ENCODE measurements at regions not wholly inside any gene's neighbourhood (a gene's known extent, or its start where the extent isn't known, plus 50 kb on each side); places are given as distances from the start of the nearest gene placed in this dataset.
"Not testable (repeated sequence)": the region's sequence is repeated elsewhere in the genome, so short reads cannot be mapped to it uniquely, and the experiment has no call there.

DNA sequence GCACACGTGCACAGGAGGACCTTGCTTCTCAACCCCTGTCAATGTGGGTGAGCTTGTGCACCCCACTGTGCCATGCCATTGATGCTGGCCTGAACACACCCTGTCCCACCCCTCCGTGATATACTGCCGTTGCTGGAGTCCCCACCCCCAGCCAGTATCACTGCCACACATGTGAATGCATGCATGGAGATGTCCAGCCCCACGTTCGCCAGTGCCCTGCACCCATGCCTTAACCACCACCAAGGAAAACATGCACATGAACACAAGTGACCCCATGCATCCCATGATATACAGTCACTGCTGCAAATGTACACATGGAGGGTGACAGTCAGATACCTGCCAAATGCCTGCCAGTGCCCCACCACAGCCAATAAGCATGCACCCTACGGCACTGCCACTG, 692.5 kb upstream of the ZWINT start:
- H3K27ac ChIP-seq: no peak overlapping the region
- no peaks in the 10 kb centered on the region for H3K4me1 ChIP-seq
- H3K4me3 ChIP-seq: no peak overlapping the region
- H3K27me3 ChIP-seq: no peaks in the 10 kb centered on the region
- no peak for DNase-seq
- H3K36me3 ChIP-seq: no peaks in the 10 kb centered on the region
- H3K9me3 ChIP-seq (replicated peaks): no peaks in the 10 kb centered on the region

DNA sequence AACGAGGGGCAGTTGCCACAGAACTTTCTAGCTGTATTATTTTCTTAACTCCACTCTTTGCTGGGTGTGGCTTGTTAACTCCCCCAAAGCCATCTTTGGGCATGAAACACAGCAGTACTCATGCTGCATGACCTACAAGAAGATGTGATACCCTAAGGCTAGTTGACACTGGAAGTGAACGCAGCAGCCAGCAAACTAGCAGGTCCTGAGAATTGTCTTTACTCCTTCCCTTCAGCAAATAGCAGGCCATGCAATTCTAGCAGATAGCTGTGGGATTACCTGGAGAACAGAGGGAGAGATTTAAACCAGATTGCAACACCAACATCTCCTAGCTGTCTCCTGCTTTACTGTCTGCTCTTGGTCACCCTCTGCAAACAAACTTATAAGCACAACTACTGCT, 688.0 kb upstream of the ZWINT start:
- no peak for DNase-seq
- H3K36me3 ChIP-seq: no peaks in the 10 kb centered on the region
- H3K27me3 ChIP-seq: no peaks in the 10 kb centered on the region
- H3K9me3 ChIP-seq (replicated peaks): no peaks in the 10 kb centered on the region
- no peak overlapping the region for H3K27ac ChIP-seq
- no peaks in the 10 kb centered on the region for H3K4me1 ChIP-seq
- no peak overlapping the region for H3K4me3 ChIP-seq

DNA sequence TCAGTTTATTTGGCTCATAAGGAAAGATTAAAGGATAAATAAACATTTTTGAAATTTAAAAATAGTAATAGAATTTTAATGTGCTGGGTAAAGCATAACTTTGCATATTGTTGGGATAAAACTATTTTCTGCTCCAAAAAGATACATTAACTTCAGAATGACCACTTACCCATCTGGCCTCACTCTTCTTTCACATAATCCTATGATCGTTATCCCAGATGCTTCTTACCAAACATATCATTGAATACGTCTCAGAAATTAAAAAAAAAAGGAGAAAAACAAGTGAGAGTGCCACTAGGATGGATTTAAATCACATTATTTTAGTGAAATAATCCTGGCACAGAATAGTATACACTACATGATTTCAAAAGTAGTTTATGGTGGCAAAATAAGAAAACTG, 677.5 kb upstream of the ZWINT start:
- Histone ChIP-seq H3K4me3 (no peak overlapping the region), H3K36me3 (no peaks in the 10 kb centered on the region), H3K27ac (no peak overlapping the region), H3K9me3 (replicated peaks) (no peaks in the 10 kb centered on the region), H3K27me3 (no peaks in the 10 kb centered on the region), H3K4me1 (no peaks in the 10 kb centered on the region)
- DNase-seq: no peak

DNA sequence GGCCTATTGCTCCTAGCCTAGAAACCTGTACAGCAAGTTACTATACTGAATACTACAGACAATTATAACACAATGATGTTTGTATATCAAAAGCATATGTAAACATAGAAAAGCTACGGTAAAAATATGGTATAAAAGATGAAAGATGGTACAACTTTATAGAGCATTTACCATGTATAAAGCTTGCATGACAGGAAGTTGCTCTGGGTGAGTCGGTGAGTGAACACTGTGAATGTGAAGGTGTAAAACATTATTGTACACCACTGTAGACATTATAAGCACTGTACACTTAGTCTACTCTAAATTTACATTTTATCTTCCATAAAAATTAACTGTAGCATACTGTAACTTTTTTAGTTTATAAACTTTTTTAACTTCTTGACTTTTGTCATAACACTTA, 674.3 kb upstream of the ZWINT start:
- Histone ChIP-seq H3K36me3 (no peaks in the 10 kb centered on the region), H3K27ac (no peak overlapping the region), H3K9me3 (replicated peaks) (no peaks in the 10 kb centered on the region), H3K4me1 (no peaks in the 10 kb centered on the region), H3K27me3 (no peaks in the 10 kb centered on the region), H3K4me3 (no peak overlapping the region)
- DNase-seq: no peak

DNA sequence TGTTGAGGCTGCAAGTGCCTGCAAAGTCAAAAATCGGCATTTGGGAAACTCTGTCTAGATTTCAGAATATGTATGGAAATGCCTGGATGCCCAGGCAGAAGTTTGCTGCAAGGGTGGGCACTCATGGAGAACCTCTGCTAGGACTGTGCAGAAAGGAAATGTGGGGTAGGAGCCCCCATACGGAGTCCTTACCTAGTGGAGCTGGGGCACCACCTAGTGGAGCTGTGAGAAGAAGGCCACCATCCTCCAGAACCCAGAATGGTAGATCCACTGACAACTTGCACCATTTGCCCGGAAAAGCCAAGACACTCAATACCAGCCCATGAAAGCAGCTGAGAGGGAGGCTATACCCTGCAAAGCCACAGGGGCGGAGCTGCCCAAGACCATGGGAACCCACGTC, 671.2 kb upstream of the ZWINT start:
- H3K4me1 ChIP-seq; H3K27me3 ChIP-seq; H3K36me3 ChIP-seq; H3K27ac ChIP-seq; H3K9me3 ChIP-seq (replicated peaks); H3K4me3 ChIP-seq: not testable (repeated sequence)
- peak in 1 of 2 experiments; percentile 2 for DNase-seq

DNA sequence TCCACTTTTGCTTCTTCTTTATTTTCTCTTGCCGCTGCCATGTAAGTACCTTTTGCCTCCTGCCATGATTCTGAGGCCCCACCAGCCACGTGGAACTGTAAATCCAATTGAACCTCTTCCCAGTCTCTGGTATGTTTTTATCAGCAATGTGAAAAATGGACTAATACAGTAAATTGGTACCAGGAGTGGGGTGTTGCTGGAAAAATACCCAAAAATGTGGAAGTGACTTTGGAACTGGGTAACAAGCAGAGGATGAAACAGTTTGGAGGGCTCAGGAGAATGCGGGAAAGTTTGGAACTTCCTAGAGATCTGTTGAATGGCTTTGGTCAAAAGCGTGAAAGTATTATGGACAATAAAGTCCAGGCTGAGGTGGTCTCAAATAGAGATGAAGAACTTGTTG, 670.3 kb upstream of the ZWINT start:
- no peak overlapping the region for H3K4me3 ChIP-seq
- no peak for DNase-seq
- no peaks in the 10 kb centered on the region for H3K27me3 ChIP-seq
- no peak overlapping the region for H3K27ac ChIP-seq
- no peaks in the 10 kb centered on the region for H3K9me3 ChIP-seq (replicated peaks)
- H3K4me1 ChIP-seq: no peaks in the 10 kb centered on the region
- H3K36me3 ChIP-seq: no peaks in the 10 kb centered on the region

DNA sequence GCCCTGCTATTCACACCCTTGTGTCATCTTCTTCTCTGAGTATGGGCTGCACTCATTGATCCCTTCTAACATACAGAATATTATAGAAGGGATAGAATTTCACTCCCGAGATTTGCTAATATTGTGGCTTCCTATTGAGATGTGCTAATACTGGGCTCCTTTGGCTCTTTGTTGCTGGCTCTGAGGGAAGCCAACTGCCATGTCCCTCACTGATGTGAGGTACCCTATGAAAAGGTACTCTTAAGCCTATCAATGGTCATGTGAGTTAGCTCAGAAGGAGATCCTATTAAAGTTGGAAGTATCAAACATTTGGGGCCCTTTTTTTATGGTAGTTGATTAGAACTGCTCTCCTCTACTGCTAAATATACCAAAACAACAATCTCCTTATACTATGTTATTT, 665.2 kb upstream of the ZWINT start:
- no peaks in the 10 kb centered on the region for H3K9me3 ChIP-seq (replicated peaks)
- no peak overlapping the region for H3K4me3 ChIP-seq
- no peaks in the 10 kb centered on the region for H3K36me3 ChIP-seq
- DNase-seq: no peak
- no peaks in the 10 kb centered on the region for H3K4me1 ChIP-seq
- H3K27me3 ChIP-seq: no peaks in the 10 kb centered on the region
- no peak overlapping the region for H3K27ac ChIP-seq

DNA sequence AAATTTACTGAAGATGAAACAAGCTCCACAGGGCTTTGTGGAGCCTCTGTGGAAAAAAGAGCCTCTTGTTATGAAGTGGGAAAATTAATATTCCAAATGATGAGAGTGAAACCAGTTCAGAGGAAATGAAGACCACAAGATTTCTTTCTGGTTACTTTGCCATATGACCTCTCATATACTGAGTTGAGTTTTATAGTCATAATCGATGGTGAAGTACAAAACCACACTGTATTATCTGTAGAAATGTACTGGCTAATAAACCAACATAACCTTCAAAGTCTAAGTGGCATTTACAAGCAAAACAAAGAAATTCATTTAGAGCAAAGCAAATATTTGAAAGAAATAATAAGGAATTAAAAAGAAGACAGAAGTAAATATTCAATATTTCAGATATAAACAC, 662.6 kb upstream of the ZWINT start:
- no peaks in the 10 kb centered on the region for H3K36me3 ChIP-seq
- no peak overlapping the region for H3K27ac ChIP-seq
- H3K27me3 ChIP-seq: no peaks in the 10 kb centered on the region
- no peak for DNase-seq
- H3K4me1 ChIP-seq: no peaks in the 10 kb centered on the region
- H3K9me3 ChIP-seq (replicated peaks): no peaks in the 10 kb centered on the region
- H3K4me3 ChIP-seq: no peak overlapping the region

DNA sequence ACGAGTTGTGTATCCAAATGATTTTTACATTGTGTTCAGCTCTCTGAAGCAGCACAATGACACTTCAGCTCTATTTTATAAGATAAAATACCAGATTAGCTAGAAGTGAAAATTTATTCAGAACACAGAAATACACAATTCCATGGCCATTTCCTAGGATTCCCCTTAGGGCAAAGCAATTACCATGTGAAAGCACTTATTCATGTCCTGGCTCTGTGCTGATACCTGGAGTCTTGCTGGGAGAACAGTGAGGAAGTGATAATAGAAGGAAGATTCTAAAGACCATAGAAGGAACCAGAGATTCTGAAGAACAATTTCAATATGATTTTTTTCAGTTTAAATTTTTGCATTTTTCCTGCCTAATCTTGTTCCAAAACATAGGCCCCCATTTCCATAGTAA, 657.4 kb upstream of the ZWINT start:
- DNase-seq: no peak
- H3K27me3 ChIP-seq: no peaks in the 10 kb centered on the region
- no peaks in the 10 kb centered on the region for H3K36me3 ChIP-seq
- no peaks in the 10 kb centered on the region for H3K9me3 ChIP-seq (replicated peaks)
- H3K4me1 ChIP-seq: no peaks in the 10 kb centered on the region
- H3K4me3 ChIP-seq: no peak overlapping the region
- H3K27ac ChIP-seq: no peak overlapping the region

DNA sequence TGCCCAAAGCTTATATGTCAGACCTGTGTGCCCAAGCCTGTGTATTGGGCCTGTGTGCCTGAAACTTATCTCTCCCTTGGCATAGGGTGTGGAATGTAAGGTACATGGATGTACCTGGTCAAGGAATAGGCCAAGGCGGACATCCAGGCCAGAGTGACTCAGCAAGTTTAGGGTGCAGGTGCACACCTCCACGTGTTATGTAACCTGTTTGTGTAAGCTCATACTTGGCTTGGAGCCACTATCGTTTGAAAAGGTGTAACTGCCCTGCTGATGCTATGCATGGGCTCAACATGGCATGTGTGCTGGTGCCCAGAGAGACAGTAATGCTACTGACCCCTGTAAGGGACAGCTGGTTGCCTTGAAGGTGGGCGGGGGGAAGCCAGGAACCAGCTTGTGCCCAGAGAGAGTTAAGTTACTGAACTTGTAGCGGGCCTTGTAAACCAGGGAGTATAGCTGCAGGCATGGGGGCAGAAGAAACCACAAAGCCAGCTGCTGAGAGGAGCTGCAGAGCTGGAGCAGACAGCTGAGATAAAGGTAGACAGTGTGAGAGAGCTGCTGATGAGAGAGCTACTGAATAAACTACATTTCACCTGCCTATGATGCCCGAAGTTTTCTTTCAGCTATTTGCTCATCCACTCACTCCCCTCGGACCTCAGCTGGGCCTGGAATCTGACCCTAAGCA, 656.4 kb upstream of the ZWINT start:
- Histone ChIP-seq H3K4me1 (no peaks in the 10 kb centered on the region), H3K27ac (no peak overlapping the region), H3K9me3 (replicated peaks) (no peaks in the 10 kb centered on the region), H3K36me3 (no peaks in the 10 kb centered on the region), H3K4me3 (no peak overlapping the region), H3K27me3 (no peaks in the 10 kb centered on the region)
- peak in 1 of 2 experiments; percentile 11 for DNase-seq

DNA sequence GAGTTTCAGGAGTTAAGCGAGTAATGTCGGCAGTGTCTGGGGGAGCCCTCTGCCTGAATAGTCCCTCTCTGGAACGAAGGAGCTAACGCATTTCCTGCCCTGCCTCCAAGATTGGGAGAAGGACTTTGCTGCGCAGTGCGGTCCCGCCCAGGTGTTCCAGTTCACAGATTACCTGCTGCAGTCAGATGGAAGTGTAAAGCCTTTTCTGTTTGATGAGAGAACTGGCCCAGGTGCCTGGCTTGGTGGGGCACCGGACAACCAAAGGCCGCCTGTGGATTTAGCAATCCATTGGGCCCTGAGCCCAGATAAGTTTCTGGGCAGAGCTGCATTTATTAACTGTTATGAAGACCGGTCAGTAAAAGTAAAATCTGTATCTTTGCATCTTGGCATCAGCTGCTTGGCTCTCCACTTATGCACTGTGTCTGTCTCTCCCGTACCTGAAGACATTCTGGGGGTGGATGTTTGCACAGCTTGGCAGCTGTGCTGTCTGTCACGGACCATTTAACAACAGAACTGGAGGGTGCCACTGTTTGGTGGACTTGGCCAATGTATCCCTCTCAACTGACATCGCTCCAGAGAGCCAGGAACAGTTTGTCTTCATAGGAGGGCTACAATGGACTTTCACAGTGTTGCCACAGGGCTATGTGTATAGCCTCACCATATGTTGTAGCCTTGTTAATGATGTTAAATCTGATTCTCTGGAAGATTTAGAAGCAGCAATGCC, 654.7 kb upstream of the ZWINT start:
- Histone ChIP-seq H3K9me3 (replicated peaks) (no peaks in the 10 kb centered on the region), H3K27ac (no peak overlapping the region)
- no peak for DNase-seq

DNA sequence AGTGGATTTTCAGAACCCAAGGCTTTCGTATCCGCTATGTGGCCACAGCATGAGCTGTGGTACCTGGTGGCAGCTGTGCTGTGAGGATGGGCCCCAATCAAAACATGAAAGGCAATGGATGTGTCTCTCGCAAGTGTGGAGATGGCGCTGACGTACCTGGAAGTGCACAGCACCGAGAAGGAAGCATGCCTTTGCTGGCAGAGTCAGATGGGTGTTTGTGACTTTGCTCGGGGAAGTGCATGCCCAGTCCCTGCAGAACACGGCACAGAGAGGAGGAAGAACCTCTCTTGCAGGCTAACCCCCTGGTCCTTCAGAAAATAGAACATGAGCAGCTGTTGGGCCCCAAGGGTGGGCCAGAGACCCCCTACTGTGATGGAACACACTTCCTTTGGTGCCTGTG, 654.1 kb upstream of the ZWINT start:
- H3K27ac ChIP-seq: no peak overlapping the region
- no peaks in the 10 kb centered on the region for H3K9me3 ChIP-seq (replicated peaks)
- H3K4me3 ChIP-seq: no peak overlapping the region
- H3K4me1 ChIP-seq: no peaks in the 10 kb centered on the region
- no peak for DNase-seq
- H3K36me3 ChIP-seq: no peaks in the 10 kb centered on the region
- H3K27me3 ChIP-seq: no peaks in the 10 kb centered on the region

More for the DNA sequence above, 654.7 kb upstream of the ZWINT start:
- no peaks in the 10 kb centered on the region for H3K27me3 ChIP-seq
- H3K4me3 ChIP-seq: no peak overlapping the region
- no peaks in the 10 kb centered on the region for H3K36me3 ChIP-seq
- no peaks in the 10 kb centered on the region for H3K4me1 ChIP-seq

DNA sequence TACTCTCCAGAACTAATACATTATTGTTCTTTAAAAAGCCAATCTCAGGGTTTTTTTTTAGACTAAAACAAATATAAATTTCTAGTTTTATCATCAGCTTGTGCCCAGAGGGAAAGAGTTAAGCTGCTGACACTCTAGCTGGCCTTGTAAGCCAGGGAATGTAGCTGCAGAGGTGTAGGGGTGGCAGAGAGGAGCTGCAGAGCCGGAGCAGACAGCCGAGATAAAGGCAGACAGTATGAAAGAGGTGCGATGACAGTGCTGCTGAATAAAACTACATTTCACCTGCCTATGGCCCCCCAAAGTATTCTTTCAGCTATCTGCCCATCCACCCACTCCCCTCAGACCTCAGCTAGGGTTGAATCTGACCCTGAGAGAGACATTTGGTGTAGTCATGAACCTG, 653.7 kb upstream of the ZWINT start:
- no peak overlapping the region for H3K27ac ChIP-seq
- no peaks in the 10 kb centered on the region for H3K27me3 ChIP-seq
- no peaks in the 10 kb centered on the region for H3K4me1 ChIP-seq
- no peak overlapping the region for H3K4me3 ChIP-seq
- no peaks in the 10 kb centered on the region for H3K9me3 ChIP-seq (replicated peaks)
- H3K36me3 ChIP-seq: no peaks in the 10 kb centered on the region
- DNase-seq: no peak

DNA sequence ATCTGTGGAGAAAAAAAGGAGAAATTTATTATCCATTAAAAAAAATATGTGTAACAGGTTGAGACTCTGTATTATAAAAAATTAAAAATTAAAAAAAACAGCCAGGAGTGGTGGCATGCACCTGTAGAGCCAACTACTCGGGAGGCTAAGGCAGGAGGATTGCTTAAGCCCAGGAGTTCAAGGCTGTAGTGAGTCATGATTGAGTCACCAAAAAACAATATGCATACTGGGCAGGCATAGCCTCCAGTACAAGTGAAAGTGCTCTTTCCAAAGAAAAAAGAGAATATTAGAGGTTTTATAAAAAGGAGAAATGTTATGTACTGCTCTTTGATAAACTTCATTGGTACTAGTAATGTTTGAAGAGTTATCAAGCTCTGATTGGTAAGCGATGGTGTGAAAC, 647.1 kb upstream of the ZWINT start:
- H3K27ac ChIP-seq: no peak overlapping the region

DNA sequence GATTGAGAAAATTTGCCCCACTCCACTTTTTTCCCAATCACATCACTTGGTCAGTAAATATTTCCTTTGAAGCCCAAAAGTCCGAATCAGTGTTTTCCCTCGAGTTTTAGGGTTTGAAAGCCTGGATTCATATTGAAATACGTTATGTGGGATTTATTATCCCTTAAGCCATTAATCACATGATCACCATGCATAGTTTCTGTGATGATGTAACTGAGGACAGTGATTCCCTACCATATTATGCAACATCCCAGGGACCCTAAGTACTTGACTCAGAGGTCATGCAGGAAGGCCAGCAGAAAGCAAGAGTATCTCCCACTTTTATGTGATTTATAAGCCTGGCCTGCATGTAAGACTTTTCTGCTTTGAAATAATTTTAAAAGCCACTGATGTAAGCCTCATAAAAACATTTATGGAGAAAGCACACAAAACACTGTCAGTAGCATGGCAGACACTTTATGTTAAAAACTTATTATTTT, 630.6 kb upstream of the ZWINT start:
- H3K4me3 ChIP-seq: no peak overlapping the region
- no peak for DNase-seq
- no peaks in the 10 kb centered on the region for H3K9me3 ChIP-seq (replicated peaks)
- H3K4me1 ChIP-seq: no peaks in the 10 kb centered on the region
- no peaks in the 10 kb centered on the region for H3K27me3 ChIP-seq
- no peak overlapping the region for H3K27ac ChIP-seq
- H3K36me3 ChIP-seq: no peaks in the 10 kb centered on the region

More for the DNA sequence above, 647.1 kb upstream of the ZWINT start:
- no peak overlapping the region for H3K4me3 ChIP-seq
- H3K4me1 ChIP-seq: no peaks in the 10 kb centered on the region
- H3K36me3 ChIP-seq: no peaks in the 10 kb centered on the region
- no peak for DNase-seq
- no peaks in the 10 kb centered on the region for H3K27me3 ChIP-seq
- no peaks in the 10 kb centered on the region for H3K9me3 ChIP-seq (replicated peaks)

DNA sequence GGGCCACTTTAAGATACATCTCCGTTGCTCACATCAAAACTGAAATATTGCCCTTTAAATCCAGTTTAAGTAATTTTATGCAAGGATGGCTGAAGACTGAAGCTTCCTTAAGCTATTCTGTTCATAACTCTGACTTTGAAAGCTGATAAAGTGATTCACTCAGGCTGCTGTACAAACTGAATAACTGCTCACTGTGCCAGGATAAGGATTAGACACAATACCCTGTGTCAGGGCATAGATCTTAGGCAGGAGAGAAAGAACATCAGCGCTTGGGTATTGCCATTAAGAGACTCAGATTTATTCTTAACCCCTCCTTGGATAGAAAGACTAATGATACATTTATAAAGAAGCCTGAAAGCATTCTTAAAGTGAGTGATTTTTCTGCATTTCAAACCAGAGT, 614.5 kb upstream of the ZWINT start:
- Histone ChIP-seq H3K27ac (no peak overlapping the region), H3K4me1 (no peaks in the 10 kb centered on the region), H3K4me3 (no peak overlapping the region), H3K27me3 (no peaks in the 10 kb centered on the region), H3K36me3 (no peaks in the 10 kb centered on the region), H3K9me3 (replicated peaks) (no peaks in the 10 kb centered on the region)
- no peak for DNase-seq
